ENCODE measurements at regions not wholly inside any gene's neighbourhood (a gene's known extent, or its start where the extent isn't known, plus 50 kb on each side); places are given as distances from the start of the nearest gene placed in this dataset.

- intact Hi-C loops (cut with micrococcal nuclease): no loop called here
- H3K27ac Mint-ChIP-seq: no peak overlapping the region
- 83% methylated on average over 2 of the region's 2 CpGs for WGBS (ENCODE audit: insufficient coverage)
Measured at GRCh38 chr11:95577716-95578460, 211.7 kb downstream of the FAM76B start.

GRCh38 chr11:95576146-95576845 lies 213.3 kb downstream of the FAM76B start:
- Histone ChIP-seq H3K9me3 (ENCODE audit: control insufficient read depth, insufficient read depth, low read length) (no peaks in the 10 kb centered on the region), H3K4me3 (ENCODE audit: low read length) (no peak overlapping the region), H3K36me3 (ENCODE audit: control insufficient read depth, insufficient read depth, low read length) (no peaks in the 10 kb centered on the region), H3K4me1 (ENCODE audit: control insufficient read depth, insufficient read depth, low read length) (no peaks in the 10 kb centered on the region), H3K27ac (ENCODE audit: low read length) (no peak overlapping the region), H3K27me3 (ENCODE audit: control insufficient read depth, insufficient read depth, low read length) (no peaks in the 10 kb centered on the region)
- peaks cover 0 to 3% of the 10 kb centered on the region in 2 donors for H3K9me3 Mint-ChIP-seq
- ATAC-seq (no peak), DNase-seq (no peak)
- 93% methylated on average over 5 of the region's 5 CpGs for WGBS (ENCODE audit: insufficient coverage)
- TF ChIP-seq CTCF (IDR thresholded peaks at IDR 0.05): no peak
- H3K4me1 Mint-ChIP-seq: no peaks in the 10 kb centered on the region
- no peaks in the 10 kb centered on the region for H3K36me3 Mint-ChIP-seq
- intact Hi-C loops (cut with micrococcal nuclease): no loop called here
- no peaks in the 10 kb centered on the region for H3K27me3 Mint-ChIP-seq (ENCODE audit: low read depth in 2 of 2)
- H3K4me3 Mint-ChIP-seq: no peak overlapping the region
- no peak overlapping the region for H3K27ac Mint-ChIP-seq

More at GRCh38 chr11:95577716-95578460, 211.7 kb downstream of the FAM76B start:
- no peak overlapping the region for H3K4me3 Mint-ChIP-seq
- Histone ChIP-seq H3K4me3 (ENCODE audit: low read length) (no peak overlapping the region), H3K36me3 (ENCODE audit: control insufficient read depth, insufficient read depth, low read length) (no peaks in the 10 kb centered on the region), H3K27me3 (ENCODE audit: control insufficient read depth, insufficient read depth, low read length) (no peaks in the 10 kb centered on the region), H3K4me1 (ENCODE audit: control insufficient read depth, insufficient read depth, low read length) (no peaks in the 10 kb centered on the region), H3K9me3 (ENCODE audit: control insufficient read depth, insufficient read depth, low read length) (no peaks in the 10 kb centered on the region), H3K27ac (ENCODE audit: low read length) (no peak overlapping the region)
- no peaks in the 10 kb centered on the region for H3K36me3 Mint-ChIP-seq
- no peaks in the 10 kb centered on the region for H3K4me1 Mint-ChIP-seq
- ATAC-seq (no peak), DNase-seq (no peak)
- peaks cover 0 to 3% of the 10 kb centered on the region in 2 donors for H3K27me3 Mint-ChIP-seq (ENCODE audit: low read depth in 2 of 2)
- no peak for TF ChIP-seq CTCF (IDR thresholded peaks at IDR 0.05)
- H3K9me3 Mint-ChIP-seq: peaks cover 0 to 3% of the 10 kb centered on the region in 2 donors

- Mint-ChIP-seq H3K27ac (no peak overlapping the region), H3K4me3 (no peak overlapping the region), H3K4me1 (no peaks in the 10 kb centered on the region), H3K9me3 (peaks cover 0 to 3% of the 10 kb centered on the region in 2 donors), H3K27me3 (ENCODE audit: low read depth in 2 of 2) (peaks cover 0 to 4% of the 10 kb centered on the region in 2 donors), H3K36me3 (no peaks in the 10 kb centered on the region)
- no peaks in the 10 kb centered on the region for H3K36me3 ChIP-seq (ENCODE audit: control insufficient read depth, insufficient read depth, low read length)
- no peaks in the 10 kb centered on the region for H3K27me3 ChIP-seq (ENCODE audit: control insufficient read depth, insufficient read depth, low read length)
- DNase-seq (no peak), ATAC-seq (no peak)
- intact Hi-C loops (cut with micrococcal nuclease): no loop called here
- no peak overlapping the region for H3K27ac ChIP-seq (ENCODE audit: low read length)
- no peak overlapping the region for H3K4me3 ChIP-seq (ENCODE audit: low read length)
- no peaks in the 10 kb centered on the region for H3K4me1 ChIP-seq (ENCODE audit: control insufficient read depth, insufficient read depth, low read length)
- 86% methylated on average over 2 of the region's 2 CpGs for WGBS (ENCODE audit: insufficient coverage)
- no peaks in the 10 kb centered on the region for H3K9me3 ChIP-seq (ENCODE audit: control insufficient read depth, insufficient read depth, low read length)
- no peak for TF ChIP-seq CTCF (IDR thresholded peaks at IDR 0.05)
Measured at GRCh38 chr11:95575517-95575916, 214.1 kb downstream of the FAM76B start.
